ENCODE measurements at regions not wholly inside any gene's neighbourhood (a gene's known extent, or its start where the extent isn't known, plus 50 kb on each side); places are given as distances from the start of the nearest gene placed in this dataset.

DNA sequence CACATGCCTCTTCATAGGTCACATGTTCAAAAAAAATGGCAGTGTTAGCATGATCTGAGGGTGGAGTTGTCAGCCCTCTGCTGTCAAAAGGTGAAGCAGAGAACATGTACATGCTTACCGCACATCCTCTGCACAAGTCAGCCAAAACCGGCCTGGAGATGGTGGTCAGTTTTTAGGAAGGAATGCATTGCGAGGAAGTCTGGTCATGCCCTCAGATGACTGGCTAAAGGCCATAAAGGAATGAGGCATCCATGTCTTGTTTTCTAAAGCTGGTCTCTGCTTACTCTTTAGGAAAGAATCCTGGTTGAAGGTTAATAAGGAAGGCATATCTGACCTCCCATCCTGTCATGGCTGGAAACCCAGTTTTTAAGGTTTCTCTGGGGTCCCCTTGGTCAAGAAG is 292.0 kb upstream of the CCDC54 start:
- H3K9me3 ChIP-seq (ENCODE audit: low read depth): no peaks in the 10 kb centered on the region
- no peak overlapping the region for H3K4me3 ChIP-seq
- H3K4me2 ChIP-seq: no peak overlapping the region
- H3K36me3 ChIP-seq (replicated peaks; ENCODE audit: insufficient read depth, low read depth): no peaks in the 10 kb centered on the region
- H3K27me3 ChIP-seq: no peaks in the 10 kb centered on the region
- WGBS (ENCODE audit: low lambda C conversion rate, missing lambda C conversion rate): 99% methylated on average over 3 of the region's 3 CpGs
- H3K4me1 ChIP-seq (ENCODE audit: insufficient read depth): no peaks in the 10 kb centered on the region
- H4K20me1 ChIP-seq (ENCODE audit: insufficient read depth, poor library complexity, severe bottlenecking): no peaks in the 10 kb centered on the region
- no peaks in the 10 kb centered on the region for H3K9me2 ChIP-seq (replicated peaks; ENCODE audit: insufficient read depth)
- H2AFZ ChIP-seq: no peak overlapping the region
- H3K27ac ChIP-seq: no peak overlapping the region
- no peak for TF ChIP-seq EZH2phosphoT487 (IDR thresholded peaks at IDR 0.05; ENCODE audit: low read depth, severe bottlenecking, unreplicated experiment)
- no peak for TF ChIP-seq EZH2 (IDR thresholded peaks at IDR 0.05; ENCODE audit: borderline replicate concordance)
- TF ChIP-seq CTCF (IDR thresholded peaks at IDR 0.05; ENCODE audit: poor library complexity): no peak
- no peaks in the 10 kb centered on the region for H3K79me2 ChIP-seq
- DNase-seq (ENCODE audit: low spot score): no peak

DNA sequence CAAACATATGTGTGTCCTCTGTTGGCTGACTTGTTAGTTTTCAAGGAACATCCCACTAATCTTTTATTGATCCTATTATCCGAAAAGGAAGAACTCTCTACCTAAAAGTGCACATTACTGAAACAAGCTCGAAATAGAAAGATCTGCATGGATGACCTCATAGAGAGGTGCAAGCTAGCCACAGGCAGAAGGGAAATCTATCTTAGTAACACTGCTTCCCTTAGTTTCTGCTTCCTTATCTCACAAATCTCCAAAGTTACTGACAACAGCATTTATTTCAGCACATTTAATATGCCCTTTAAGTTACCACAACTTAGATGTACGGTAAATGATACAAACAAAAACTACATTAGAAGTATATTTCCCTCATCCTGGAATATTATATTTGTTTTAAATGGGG is 285.1 kb upstream of the CCDC54 start:
- Histone ChIP-seq H3K4me2 (no peak overlapping the region), H3K4me3 (no peak overlapping the region), H2AFZ (no peak overlapping the region), H3K4me1 (ENCODE audit: insufficient read depth) (no peaks in the 10 kb centered on the region), H3K36me3 (replicated peaks; ENCODE audit: insufficient read depth, low read depth) (no peaks in the 10 kb centered on the region), H3K27ac (no peak overlapping the region), H3K9me3 (ENCODE audit: low read depth) (no peaks in the 10 kb centered on the region), H3K79me2 (no peaks in the 10 kb centered on the region), H3K27me3 (no peaks in the 10 kb centered on the region), H3K9me2 (replicated peaks; ENCODE audit: insufficient read depth) (no peaks in the 10 kb centered on the region), H4K20me1 (ENCODE audit: insufficient read depth, poor library complexity, severe bottlenecking) (no peaks in the 10 kb centered on the region)
- WGBS (ENCODE audit: low lambda C conversion rate, missing lambda C conversion rate): 71% methylated on average over 3 of the region's 3 CpGs
- no peak for DNase-seq (ENCODE audit: low spot score)
- TF ChIP-seq EZH2phosphoT487 (IDR thresholded peaks at IDR 0.05; ENCODE audit: low read depth, severe bottlenecking, unreplicated experiment) (no peak), EZH2 (IDR thresholded peaks at IDR 0.05; ENCODE audit: borderline replicate concordance) (no peak), CTCF (IDR thresholded peaks at IDR 0.05; ENCODE audit: poor library complexity) (no peak)

- no peak overlapping the region for H3K4me3 ChIP-seq
- peaks cover 11% of the 10 kb centered on the region for H3K4me1 ChIP-seq (ENCODE audit: insufficient read depth)
- no peak overlapping the region for H2AFZ ChIP-seq
- no peaks in the 10 kb centered on the region for H3K27me3 ChIP-seq
- H3K4me2 ChIP-seq: no peak overlapping the region
- H3K27ac ChIP-seq: no peak overlapping the region
- TF ChIP-seq CTCF (IDR thresholded peaks at IDR 0.05; ENCODE audit: poor library complexity) (no peak), EZH2 (IDR thresholded peaks at IDR 0.05; ENCODE audit: borderline replicate concordance) (no peak), EZH2phosphoT487 (IDR thresholded peaks at IDR 0.05; ENCODE audit: low read depth, severe bottlenecking, unreplicated experiment) (no peak)
- H3K9me2 ChIP-seq (replicated peaks; ENCODE audit: insufficient read depth): no peaks in the 10 kb centered on the region
- no peaks in the 10 kb centered on the region for H4K20me1 ChIP-seq (ENCODE audit: insufficient read depth, poor library complexity, severe bottlenecking)
- H3K36me3 ChIP-seq (replicated peaks; ENCODE audit: insufficient read depth, low read depth): no peaks in the 10 kb centered on the region
- no peak for DNase-seq (ENCODE audit: low spot score)
- H3K9me3 ChIP-seq (ENCODE audit: low read depth): no peaks in the 10 kb centered on the region
- H3K79me2 ChIP-seq: no peaks in the 10 kb centered on the region
Measured at GRCh38 chr3:107098864-107099263, 278.4 kb upstream of the CCDC54 start.

DNA sequence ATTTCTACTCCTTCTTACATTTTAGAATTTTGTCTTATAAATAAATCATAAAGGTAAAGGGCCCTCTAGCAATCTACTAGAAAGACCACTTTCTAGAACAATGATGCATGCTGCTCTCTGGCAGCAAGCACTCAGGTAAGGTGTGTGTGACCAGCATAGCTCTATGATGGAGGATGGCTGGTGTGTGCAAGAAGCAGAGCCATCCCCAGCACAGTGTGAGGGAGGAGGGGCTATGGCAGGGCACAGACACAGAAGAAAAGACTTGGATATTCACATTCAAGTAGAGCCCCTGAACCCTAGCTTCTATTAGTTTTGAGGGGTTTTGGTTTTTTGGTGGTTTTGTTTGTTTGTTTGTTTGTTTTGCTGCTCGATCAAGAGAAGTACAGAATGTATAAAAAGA is 277.1 kb upstream of the CCDC54 start:
- Histone ChIP-seq H3K4me2 (no peak overlapping the region), H4K20me1 (ENCODE audit: insufficient read depth, poor library complexity, severe bottlenecking) (no peaks in the 10 kb centered on the region), H3K4me3 (no peak overlapping the region), H3K27me3 (no peaks in the 10 kb centered on the region), H2AFZ (no peak overlapping the region), H3K9me2 (replicated peaks; ENCODE audit: insufficient read depth) (no peaks in the 10 kb centered on the region), H3K9me3 (ENCODE audit: low read depth) (no peaks in the 10 kb centered on the region), H3K79me2 (no peaks in the 10 kb centered on the region), H3K27ac (no peak overlapping the region), H3K4me1 (ENCODE audit: insufficient read depth) (peaks cover 11% of the 10 kb centered on the region), H3K36me3 (replicated peaks; ENCODE audit: insufficient read depth, low read depth) (no peaks in the 10 kb centered on the region)
- DNase-seq (ENCODE audit: low spot score): no peak
- WGBS (ENCODE audit: low lambda C conversion rate, missing lambda C conversion rate): 81% methylated on average over 1 of the region's 1 CpG
- TF ChIP-seq EZH2phosphoT487 (IDR thresholded peaks at IDR 0.05; ENCODE audit: low read depth, severe bottlenecking, unreplicated experiment) (no peak), EZH2 (IDR thresholded peaks at IDR 0.05; ENCODE audit: borderline replicate concordance) (no peak)
